ENCODE measurements at regions not wholly inside any gene's neighbourhood (a gene's known extent, or its start where the extent isn't known, plus 50 kb on each side); places are given as distances from the start of the nearest gene placed in this dataset.
A peak's percentile ranks its signal among the peaks of the same experiment; 100 is the strongest.

- Histone ChIP-seq H3F3A (ENCODE audit: insufficient read depth, low read length, poor library complexity, severe bottlenecking) (no peaks in the 10 kb centered on the region), H3K9me3 (ENCODE audit: low read length) (no peaks in the 10 kb centered on the region), H3K36me3 (ENCODE audit: insufficient read depth, low read length) (no peaks in the 10 kb centered on the region), H3K9me2 (ENCODE audit: insufficient read depth, low read length) (no peaks in the 10 kb centered on the region), H2AFZ (ENCODE audit: low read depth, low read length) (peak overlapping the region; percentile 8), H4K20me1 (ENCODE audit: insufficient read depth) (no peaks in the 10 kb centered on the region), H3K9ac (ENCODE audit: low read length) (peak overlapping the region; percentile 50), H3K4me2 (ENCODE audit: low read length) (peak overlapping the region; percentile 14), H3K27ac (ENCODE audit: low read length) (peak overlapping the region; percentile 78), H3K4me3 (ENCODE audit: low read length) (peak overlapping the region; percentile 35), H3K27me3 (ENCODE audit: insufficient read depth, low read depth, low read length) (no peaks in the 10 kb centered on the region), H3K79me2 (replicated peaks; ENCODE audit: insufficient read depth, low read length) (no peaks in the 10 kb centered on the region)
- TF ChIP-seq RAD21 (conservative IDR thresholded peaks at IDR 0.05) (peak; percentile 33), TAF1 (IDR thresholded peaks at IDR 0.05; ENCODE audit: low read depth) (peak; percentile 53), MXI1 (conservative IDR thresholded peaks at IDR 0.05; ENCODE audit: poor library complexity, severe bottlenecking) (peak; percentile 13), POLR2AphosphoS5 (IDR thresholded peaks at IDR 0.05) (peak; percentile 44), EP300 (conservative IDR thresholded peaks at IDR 0.05; ENCODE audit: poor library complexity, severe bottlenecking) (peak; percentile 31), CTCF (IDR thresholded peaks at IDR 0.05; ENCODE audit: poor library complexity, severe bottlenecking) (no peak), SMC3 (conservative IDR thresholded peaks at IDR 0.05; ENCODE audit: poor library complexity) (no peak), EZH2 (IDR thresholded peaks at IDR 0.05; ENCODE audit: borderline replicate concordance, insufficient read depth, low read length, poor library complexity, severe bottlenecking) (no peak)
- TF ChIP-seq, protein P1, sequence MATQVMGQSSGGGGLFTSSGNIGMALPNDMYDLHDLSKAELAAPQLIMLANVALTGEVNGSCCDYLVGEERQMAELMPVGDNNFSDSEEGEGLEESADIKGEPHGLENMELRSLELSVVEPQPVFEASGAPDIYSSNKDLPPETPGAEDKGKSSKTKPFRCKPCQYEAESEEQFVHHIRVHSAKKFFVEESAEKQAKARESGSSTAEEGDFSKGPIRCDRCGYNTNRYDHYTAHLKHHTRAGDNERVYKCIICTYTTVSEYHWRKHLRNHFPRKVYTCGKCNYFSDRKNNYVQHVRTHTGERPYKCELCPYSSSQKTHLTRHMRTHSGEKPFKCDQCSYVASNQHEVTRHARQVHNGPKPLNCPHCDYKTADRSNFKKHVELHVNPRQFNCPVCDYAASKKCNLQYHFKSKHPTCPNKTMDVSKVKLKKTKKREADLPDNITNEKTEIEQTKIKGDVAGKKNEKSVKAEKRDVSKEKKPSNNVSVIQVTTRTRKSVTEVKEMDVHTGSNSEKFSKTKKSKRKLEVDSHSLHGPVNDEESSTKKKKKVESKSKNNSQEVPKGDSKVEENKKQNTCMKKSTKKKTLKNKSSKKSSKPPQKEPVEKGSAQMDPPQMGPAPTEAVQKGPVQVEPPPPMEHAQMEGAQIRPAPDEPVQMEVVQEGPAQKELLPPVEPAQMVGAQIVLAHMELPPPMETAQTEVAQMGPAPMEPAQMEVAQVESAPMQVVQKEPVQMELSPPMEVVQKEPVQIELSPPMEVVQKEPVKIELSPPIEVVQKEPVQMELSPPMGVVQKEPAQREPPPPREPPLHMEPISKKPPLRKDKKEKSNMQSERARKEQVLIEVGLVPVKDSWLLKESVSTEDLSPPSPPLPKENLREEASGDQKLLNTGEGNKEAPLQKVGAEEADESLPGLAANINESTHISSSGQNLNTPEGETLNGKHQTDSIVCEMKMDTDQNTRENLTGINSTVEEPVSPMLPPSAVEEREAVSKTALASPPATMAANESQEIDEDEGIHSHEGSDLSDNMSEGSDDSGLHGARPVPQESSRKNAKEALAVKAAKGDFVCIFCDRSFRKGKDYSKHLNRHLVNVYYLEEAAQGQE (IDR thresholded peaks at IDR 0.05; ENCODE audit: borderline replicate concordance): peak; percentile 24
These were observed 460.0 kb downstream of the BUD13 start for GRCh38 chr11:116312570-116313391.

- H3K9me3 ChIP-seq (ENCODE audit: low read length): no peaks in the 10 kb centered on the region
- H3K4me2 ChIP-seq (ENCODE audit: low read length): no peak overlapping the region
- no peaks in the 10 kb centered on the region for H4K20me1 ChIP-seq (ENCODE audit: insufficient read depth)
- no peak for TF ChIP-seq EP300 (conservative IDR thresholded peaks at IDR 0.05; ENCODE audit: poor library complexity, severe bottlenecking)
- no peak for TF ChIP-seq EZH2 (IDR thresholded peaks at IDR 0.05; ENCODE audit: borderline replicate concordance, insufficient read depth, low read length, poor library complexity, severe bottlenecking)
- TF ChIP-seq MXI1 (conservative IDR thresholded peaks at IDR 0.05; ENCODE audit: poor library complexity, severe bottlenecking): no peak
- TF ChIP-seq, protein P1 (IDR thresholded peaks at IDR 0.05; ENCODE audit: borderline replicate concordance): no peak
- TF ChIP-seq SMC3 (conservative IDR thresholded peaks at IDR 0.05; ENCODE audit: poor library complexity): no peak
- no peak for TF ChIP-seq CTCF (IDR thresholded peaks at IDR 0.05; ENCODE audit: poor library complexity, severe bottlenecking)
- TF ChIP-seq RAD21 (conservative IDR thresholded peaks at IDR 0.05): no peak
- TF ChIP-seq POLR2AphosphoS5 (IDR thresholded peaks at IDR 0.05): no peak
- no peak for TF ChIP-seq TAF1 (IDR thresholded peaks at IDR 0.05; ENCODE audit: low read depth)
- no peaks in the 10 kb centered on the region for H3K27me3 ChIP-seq (ENCODE audit: insufficient read depth, low read depth, low read length)
- no peak overlapping the region for H3K9ac ChIP-seq (ENCODE audit: low read length)
- H3K9me2 ChIP-seq (ENCODE audit: insufficient read depth, low read length): no peaks in the 10 kb centered on the region
- H3K79me2 ChIP-seq (replicated peaks; ENCODE audit: insufficient read depth, low read length): no peaks in the 10 kb centered on the region
- H3K27ac ChIP-seq (ENCODE audit: low read length): peak overlapping the region; percentile 78
- H2AFZ ChIP-seq (ENCODE audit: low read depth, low read length): no peak overlapping the region
- no peaks in the 10 kb centered on the region for H3F3A ChIP-seq (ENCODE audit: insufficient read depth, low read length, poor library complexity, severe bottlenecking)
- no peaks in the 10 kb centered on the region for H3K36me3 ChIP-seq (ENCODE audit: insufficient read depth, low read length)
- H3K4me3 ChIP-seq (ENCODE audit: low read length): no peak overlapping the region
These were observed 461.6 kb downstream of the BUD13 start for GRCh38 chr11:116311206-116311605.

All from neural cell (in vitro differentiated cells).